ENCODE measurements at regions not wholly inside any gene's neighbourhood (a gene's known extent, or its start where the extent isn't known, plus 50 kb on each side); places are given as distances from the start of the nearest gene placed in this dataset.

- Mint-ChIP-seq H3K27me3 (ENCODE audit: unreplicated experiment) (peaks cover 26% of the 10 kb centered on the region), H3K4me1 (ENCODE audit: low read depth, unreplicated experiment) (no peaks in the 10 kb centered on the region), H3K27ac (ENCODE audit: unreplicated experiment) (no peak overlapping the region), H3K9me3 (ENCODE audit: low read depth, unreplicated experiment) (peaks cover 6% of the 10 kb centered on the region), H3K36me3 (ENCODE audit: insufficient read depth, unreplicated experiment) (no peaks in the 10 kb centered on the region), H3K4me3 (ENCODE audit: low read depth, unreplicated experiment) (no peak overlapping the region)
- DNase-seq = no peak
- CTCF ChIA-PET = interaction anchor here (0.7 kb wide), 1 partner anchor 46 kb away, joined by 14 read pairs; no protein-coding TSS in a partner anchor
- no TSS peak for BruUV-seq (replicated peaks)
- TF ChIP-seq, protein P1, sequence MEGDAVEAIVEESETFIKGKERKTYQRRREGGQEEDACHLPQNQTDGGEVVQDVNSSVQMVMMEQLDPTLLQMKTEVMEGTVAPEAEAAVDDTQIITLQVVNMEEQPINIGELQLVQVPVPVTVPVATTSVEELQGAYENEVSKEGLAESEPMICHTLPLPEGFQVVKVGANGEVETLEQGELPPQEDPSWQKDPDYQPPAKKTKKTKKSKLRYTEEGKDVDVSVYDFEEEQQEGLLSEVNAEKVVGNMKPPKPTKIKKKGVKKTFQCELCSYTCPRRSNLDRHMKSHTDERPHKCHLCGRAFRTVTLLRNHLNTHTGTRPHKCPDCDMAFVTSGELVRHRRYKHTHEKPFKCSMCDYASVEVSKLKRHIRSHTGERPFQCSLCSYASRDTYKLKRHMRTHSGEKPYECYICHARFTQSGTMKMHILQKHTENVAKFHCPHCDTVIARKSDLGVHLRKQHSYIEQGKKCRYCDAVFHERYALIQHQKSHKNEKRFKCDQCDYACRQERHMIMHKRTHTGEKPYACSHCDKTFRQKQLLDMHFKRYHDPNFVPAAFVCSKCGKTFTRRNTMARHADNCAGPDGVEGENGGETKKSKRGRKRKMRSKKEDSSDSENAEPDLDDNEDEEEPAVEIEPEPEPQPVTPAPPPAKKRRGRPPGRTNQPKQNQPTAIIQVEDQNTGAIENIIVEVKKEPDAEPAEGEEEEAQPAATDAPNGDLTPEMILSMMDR (IDR thresholded peaks at IDR 0.05; ENCODE audit: unreplicated experiment) = no peak
- intact Hi-C loops (cut with micrococcal nuclease; ENCODE audit: unreplicated experiment) = no loop called here
Measured at GRCh38 chr7:42994096-42994495, 61.9 kb downstream of the MRPL32 start.

GRCh38 chr7:42997611-42998010 is 65.4 kb downstream of the MRPL32 start:
- intact Hi-C loops (cut with micrococcal nuclease; ENCODE audit: unreplicated experiment) = no loop called here
- TF ChIP-seq, protein P1 (IDR thresholded peaks at IDR 0.05; ENCODE audit: unreplicated experiment) = no peak

DNA sequence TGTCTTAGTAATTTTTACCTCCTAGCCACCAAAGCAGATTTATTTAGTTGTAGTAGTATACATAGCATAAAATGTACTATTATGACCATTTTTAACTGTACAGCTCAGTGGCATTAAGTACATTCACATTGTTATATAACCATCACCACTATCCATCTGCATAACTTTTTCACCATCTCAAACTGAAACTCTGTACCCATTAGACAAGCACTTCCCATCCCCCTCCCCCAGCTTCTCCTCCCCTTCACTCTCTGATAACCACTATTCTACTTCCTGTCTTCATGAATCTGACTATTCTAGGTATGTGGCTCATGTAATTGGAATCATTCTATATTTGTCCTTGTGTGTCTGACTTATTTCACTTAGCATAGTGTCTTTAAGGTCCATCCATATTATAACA is 71.9 kb downstream of the MRPL32 start:
- intact Hi-C loops (cut with micrococcal nuclease; ENCODE audit: unreplicated experiment) = no loop called here
- Mint-ChIP-seq H3K4me1 (ENCODE audit: low read depth, unreplicated experiment) (no peaks in the 10 kb centered on the region), H3K9me3 (ENCODE audit: low read depth, unreplicated experiment) (peaks cover 3% of the 10 kb centered on the region), H3K4me3 (ENCODE audit: low read depth, unreplicated experiment) (no peak overlapping the region), H3K27me3 (ENCODE audit: unreplicated experiment) (no peaks in the 10 kb centered on the region), H3K36me3 (ENCODE audit: insufficient read depth, unreplicated experiment) (no peaks in the 10 kb centered on the region), H3K27ac (ENCODE audit: unreplicated experiment) (no peak overlapping the region)
- DNase-seq = no peak
- TF ChIP-seq, protein P1 (IDR thresholded peaks at IDR 0.05; ENCODE audit: unreplicated experiment) = no peak
- BruUV-seq (replicated peaks) = no TSS peak
- CTCF ChIA-PET = no interaction called here

More at GRCh38 chr7:42997611-42998010, 65.4 kb downstream of the MRPL32 start:
- DNase-seq = no peak
- H3K4me3 Mint-ChIP-seq (ENCODE audit: low read depth, unreplicated experiment) = no peak overlapping the region
- H3K27ac Mint-ChIP-seq (ENCODE audit: unreplicated experiment) = no peak overlapping the region
- H3K36me3 Mint-ChIP-seq (ENCODE audit: insufficient read depth, unreplicated experiment) = no peaks in the 10 kb centered on the region
- no peaks in the 10 kb centered on the region for H3K4me1 Mint-ChIP-seq (ENCODE audit: low read depth, unreplicated experiment)
- peaks cover 18% of the 10 kb centered on the region for H3K27me3 Mint-ChIP-seq (ENCODE audit: unreplicated experiment)
- CTCF ChIA-PET = interaction anchor here (0.5 kb wide), 1 partner anchor 83 kb away, joined by 3 read pairs; no protein-coding TSS in a partner anchor
- peaks cover 8% of the 10 kb centered on the region for H3K9me3 Mint-ChIP-seq (ENCODE audit: low read depth, unreplicated experiment)
- no TSS peak for BruUV-seq (replicated peaks)

- H3K27ac Mint-ChIP-seq (ENCODE audit: unreplicated experiment) = no peak overlapping the region
- TF ChIP-seq, protein P1 (IDR thresholded peaks at IDR 0.05; ENCODE audit: unreplicated experiment) = no peak
- CTCF ChIA-PET = no interaction called here
- BruUV-seq (replicated peaks) = no TSS peak
- H3K36me3 Mint-ChIP-seq (ENCODE audit: insufficient read depth, unreplicated experiment) = no peaks in the 10 kb centered on the region
- no peaks in the 10 kb centered on the region for H3K4me1 Mint-ChIP-seq (ENCODE audit: low read depth, unreplicated experiment)
- H3K27me3 Mint-ChIP-seq (ENCODE audit: unreplicated experiment) = no peaks in the 10 kb centered on the region
- DNase-seq = no peak
- intact Hi-C loops (cut with micrococcal nuclease; ENCODE audit: unreplicated experiment) = no loop called here
- no peaks in the 10 kb centered on the region for H3K9me3 Mint-ChIP-seq (ENCODE audit: low read depth, unreplicated experiment)
- H3K4me3 Mint-ChIP-seq (ENCODE audit: low read depth, unreplicated experiment) = no peak overlapping the region
Measured at GRCh38 chr7:43006008-43006407, 73.8 kb downstream of the MRPL32 start.

Measured in Calu3 (cell line).